Mammary epithelial cell (primary cell): ENCODE measurements at regions not wholly inside any gene's neighbourhood (a gene's known extent, or its start where the extent isn't known, plus 50 kb on each side); places are given as distances from the start of the nearest gene placed in this dataset.

Source experiments
- CTCF ChIP-seq, 2 donors: IDR thresholded peaks in 1 of 2; conservative IDR thresholded peaks in 1 of 2; 2 replicates each; pipeline ENCODE4 v1.5.1; 2011 to 2012; ENCODE audit warnings: inconsistent platforms in 2 of 2, low read length in 2 of 2, mild to moderate bottlenecking in 2 of 2, control low read depth in 1 of 2, low read depth in 1 of 2; ENCODE audit not compliant: insufficient read depth in 1 of 2; ENCODE audit errors: extremely low read depth in 1 of 2
- EZH2 ChIP-seq: IDR thresholded peaks from 2 replicates; pipeline ENCODE4 v1.6.1; 2012; ENCODE audit warnings: low read length, inconsistent platforms, borderline replicate concordance

- no peak for TF ChIP-seq CTCF (conservative IDR thresholded peaks at IDR 0.05 in 1 of 2, IDR thresholded peaks at IDR 0.05 in 1 of 2; ENCODE audit: extremely low read depth in 1 of 2, insufficient read depth in 1 of 2, low read depth in 1 of 2, low read length in 2 of 2)
- no peak for TF ChIP-seq EZH2
These were observed 100.1 kb downstream of the MAB21L3 start for GRCh38 chr1:116211294-116211693.
